Nephron (organoid): ENCODE measurements at regions not wholly inside any gene's neighbourhood (a gene's known extent, or its start where the extent isn't known, plus 50 kb on each side); places are given as distances from the start of the nearest gene placed in this dataset.
"Not testable (repeated sequence)": the region's sequence is repeated elsewhere in the genome, so short reads cannot be mapped to it uniquely, and the experiment has no call there.

ENCODE experiments used
- H3K27ac Mint-ChIP-seq, 3 experiments: 2 replicates each; pipeline ENCODE4 v1.8.0; 2020; ENCODE audit warnings: mixed read lengths in 3 of 3, mild to moderate bottlenecking in 2 of 3, moderate library complexity in 1 of 3
- H3K27me3 Mint-ChIP-seq: 2 replicates; pipeline ENCODE4 v1.8.0; 2021; ENCODE audit warnings: low read depth, mild to moderate bottlenecking, moderate library complexity, mixed read lengths
- H3K36me3 Mint-ChIP-seq: 2 replicates; pipeline ENCODE4 v1.8.0; 2020; ENCODE audit warnings: low read depth, mixed read lengths
- H3K4me1 Mint-ChIP-seq: 2 replicates; pipeline ENCODE4 v1.8.0; 2020; ENCODE audit warnings: mixed read lengths
- H3K4me3 Mint-ChIP-seq, 3 experiments: 2 replicates each; pipeline ENCODE4 v1.8.0; 2020; ENCODE audit warnings: mild to moderate bottlenecking in 3 of 3, mixed read lengths in 3 of 3, moderate library complexity in 2 of 3
- H3K9me3 Mint-ChIP-seq: 2 replicates; pipeline ENCODE4 v1.8.0; 2020; ENCODE audit warnings: mixed read lengths
- CTCF ChIP-seq, 3 experiments: fragments of 200-600 bp; sonication (generic); IDR thresholded peaks; one replicate each; pipeline ENCODE4 v1.5.0; 2021; ENCODE audit warnings: antibody characterized with exemption in 3 of 3; ENCODE audit not compliant: unreplicated experiment in 3 of 3

GRCh38 chr11:86737737-86738136, 62.6 kb upstream of the PRSS23 start:
- Mint-ChIP-seq H3K27ac (peak overlapping the region; percentile 93 to 94 (median 93)), H3K36me3 (no peaks in the 10 kb centered on the region), H3K4me1 (peaks cover 57% of the 10 kb centered on the region), H3K9me3 (no peaks in the 10 kb centered on the region), H3K27me3 (no peaks in the 10 kb centered on the region), H3K4me3 (no peak overlapping the region)
- TF ChIP-seq CTCF (IDR thresholded peaks at IDR 0.05; ENCODE audit: unreplicated experiment in 3 of 3): no peak

- Mint-ChIP-seq H3K4me3 (no peak overlapping the region), H3K27me3 (no peaks in the 10 kb centered on the region), H3K36me3 (no peaks in the 10 kb centered on the region), H3K9me3 (no peaks in the 10 kb centered on the region), H3K27ac (peak overlapping the region; percentile 93 to 94 (median 93)), H3K4me1 (peaks cover 57% of the 10 kb centered on the region)
- no peak for TF ChIP-seq CTCF (IDR thresholded peaks at IDR 0.05; ENCODE audit: unreplicated experiment in 3 of 3)
These were observed 63.1 kb upstream of the PRSS23 start for GRCh38 chr11:86737230-86737629.

GRCh38 chr11:86736291-86737143, 63.8 kb upstream of the PRSS23 start:
- no peak overlapping the region for H3K4me3 Mint-ChIP-seq
- peaks cover 53% of the 10 kb centered on the region for H3K4me1 Mint-ChIP-seq
- no peaks in the 10 kb centered on the region for H3K36me3 Mint-ChIP-seq

GRCh38 chr11:86735451-86736290, 63.3 kb upstream of the ME3 start:
- Mint-ChIP-seq H3K27me3 (no peaks in the 10 kb centered on the region), H3K9me3 (peaks cover 4% of the 10 kb centered on the region), H3K4me1 (peaks cover 44% of the 10 kb centered on the region), H3K27ac (peak overlapping the region; percentile 74 to 93 (median 88)), H3K4me3 (no peak overlapping the region), H3K36me3 (no peaks in the 10 kb centered on the region)
- no peak for TF ChIP-seq CTCF (IDR thresholded peaks at IDR 0.05; ENCODE audit: unreplicated experiment in 3 of 3)

More at GRCh38 chr11:86736291-86737143, 63.8 kb upstream of the PRSS23 start:
- Mint-ChIP-seq H3K27me3 (no peaks in the 10 kb centered on the region), H3K27ac (peak overlapping the region in 2 of 3 experiments; percentile 93), H3K9me3 (no peaks in the 10 kb centered on the region)
- no peak for TF ChIP-seq CTCF (IDR thresholded peaks at IDR 0.05; ENCODE audit: unreplicated experiment in 3 of 3)

GRCh38 chr11:86732739-86733138, 60.3 kb upstream of the ME3 start:
- H3K4me3 Mint-ChIP-seq, H3K27me3 Mint-ChIP-seq, H3K36me3 Mint-ChIP-seq, H3K27ac Mint-ChIP-seq: not testable (repeated sequence)
- Mint-ChIP-seq H3K4me1 (peaks cover 24% of the 10 kb centered on the region), H3K9me3 (peaks cover 10% of the 10 kb centered on the region)

GRCh38 chr11:86732286-86732685, 59.9 kb upstream of the ME3 start:
- Mint-ChIP-seq H3K4me1 (peaks cover 19% of the 10 kb centered on the region), H3K9me3 (peaks cover 10% of the 10 kb centered on the region)
- not testable (repeated sequence) for H3K27ac Mint-ChIP-seq, H3K27me3 Mint-ChIP-seq, H3K36me3 Mint-ChIP-seq, H3K4me3 Mint-ChIP-seq

- H3K9me3 Mint-ChIP-seq: peaks cover 10% of the 10 kb centered on the region
- not testable (repeated sequence) for H3K4me1 Mint-ChIP-seq, H3K4me3 Mint-ChIP-seq, H3K27me3 Mint-ChIP-seq, H3K27ac Mint-ChIP-seq, H3K36me3 Mint-ChIP-seq
These were observed 57.2 kb upstream of the ME3 start for GRCh38 chr11:86729576-86729975.
